H9 (cell line): ENCODE measurements at regions not wholly inside any gene's neighbourhood (a gene's known extent, or its start where the extent isn't known, plus 50 kb on each side); places are given as distances from the start of the nearest gene placed in this dataset.

Experiments
- DNase-seq: peaks from one replicate; pipeline ENCODE4 v3.0.0-alpha.2; 2017
- H2AFZ ChIP-seq: one replicate; pipeline ENCODE4 v1.6.1; 2013; ENCODE audit warnings: mild to moderate bottlenecking, low read length, control low read depth, moderate library complexity
- H2AK5ac ChIP-seq: 2 replicates; pipeline ENCODE4 v1.6.1; 2013; ENCODE audit warnings: low read length, control low read depth, mixed read lengths; ENCODE audit not compliant: insufficient read length
- H2BK120ac ChIP-seq: one replicate; pipeline ENCODE4 v1.6.1; 2013; ENCODE audit warnings: low read depth, mild to moderate bottlenecking, low read length, control low read depth, inconsistent platforms; ENCODE audit not compliant: poor library complexity, severe bottlenecking
- H2BK12ac ChIP-seq: 2 replicates; pipeline ENCODE4 v1.6.1; 2013; ENCODE audit warnings: low read length, control low read depth, mixed read lengths, low read depth; ENCODE audit not compliant: insufficient read length
- H2BK15ac ChIP-seq: 2 replicates; pipeline ENCODE4 v1.6.1; 2013; ENCODE audit warnings: low read depth, low read length, control low read depth
- H2BK20ac ChIP-seq: one replicate; pipeline ENCODE4 v1.6.1; 2013; ENCODE audit warnings: low read depth, mild to moderate bottlenecking, low read length, control low read depth, inconsistent platforms; ENCODE audit not compliant: poor library complexity, severe bottlenecking
- H2BK5ac ChIP-seq: 2 replicates; pipeline ENCODE4 v1.6.1; 2013; ENCODE audit warnings: low read length, control low read depth, mixed read lengths; ENCODE audit not compliant: insufficient read length
- H3K14ac ChIP-seq: 2 replicates; pipeline ENCODE4 v1.6.1; 2013; ENCODE audit warnings: low read length, control low read depth; ENCODE audit not compliant: insufficient read depth
- H3K18ac ChIP-seq: 2 replicates; pipeline ENCODE4 v1.6.1; 2013; ENCODE audit warnings: low read depth, mild to moderate bottlenecking, mixed read lengths, low read length, control low read depth; ENCODE audit not compliant: insufficient read length
- H3K23ac ChIP-seq: 2 replicates; pipeline ENCODE4 v1.6.1; 2013; ENCODE audit warnings: low read length, control low read depth, mixed read lengths, low read depth; ENCODE audit not compliant: insufficient read length
- H3K23me2 ChIP-seq: 2 replicates; pipeline ENCODE4 v1.6.1; 2013; ENCODE audit warnings: low read depth, mild to moderate bottlenecking, mixed read lengths, low read length, control low read depth; ENCODE audit not compliant: insufficient read length, poor library complexity, severe bottlenecking
- H3K27ac ChIP-seq: 2 replicates; pipeline ENCODE4 v1.5.1; 2013; ENCODE audit warnings: low read length, control low read depth, mixed read lengths, low read depth; ENCODE audit not compliant: insufficient read length
- H3K27me3 ChIP-seq: 2 replicates; pipeline ENCODE4 v1.6.1; 2013; ENCODE audit warnings: low read length, control low read depth, inconsistent platforms; ENCODE audit not compliant: insufficient read depth
- H3K4ac ChIP-seq: 2 replicates; pipeline ENCODE4 v1.6.1; 2013; ENCODE audit warnings: low read depth, mild to moderate bottlenecking, control low read depth, inconsistent platforms, low read length, moderate library complexity
- H3K4me1 ChIP-seq: 2 replicates; pipeline ENCODE4 v1.6.1; 2013; ENCODE audit warnings: low read length, control low read depth, inconsistent platforms; ENCODE audit not compliant: insufficient read depth
- H3K4me2 ChIP-seq: 2 replicates; pipeline ENCODE4 v1.6.1; 2013; ENCODE audit warnings: low read length, control low read depth, mixed read lengths; ENCODE audit not compliant: insufficient read length, insufficient read depth
- H3K56ac ChIP-seq: 2 replicates; pipeline ENCODE4 v1.6.1; 2013; ENCODE audit warnings: low read depth, mild to moderate bottlenecking, mixed read lengths, low read length, control low read depth; ENCODE audit not compliant: insufficient read length
- H3K79me1 ChIP-seq: 2 replicates; pipeline ENCODE4 v1.6.1; 2013; ENCODE audit warnings: low read depth, mild to moderate bottlenecking, moderate library complexity, low read length, control low read depth, inconsistent platforms; ENCODE audit not compliant: insufficient read depth, poor library complexity, severe bottlenecking
- H3K79me2 ChIP-seq: 2 replicates; pipeline ENCODE4 v1.6.1; 2013; ENCODE audit warnings: low read length, control low read depth, inconsistent platforms; ENCODE audit not compliant: insufficient read depth
- H3K9ac ChIP-seq: 2 replicates; pipeline ENCODE4 v1.6.1; 2013; ENCODE audit warnings: low read length, control low read depth, mixed read lengths; ENCODE audit not compliant: insufficient read length; ENCODE audit errors: extremely low read depth
- H3K9me3 ChIP-seq: one replicate; pipeline ENCODE4 v1.6.1; 2013; ENCODE audit warnings: low read depth, low read length, inconsistent platforms; ENCODE audit not compliant: control insufficient read depth
- H3T11ph ChIP-seq: one replicate; pipeline ENCODE4 v1.6.1; 2013; ENCODE audit warnings: mild to moderate bottlenecking, low read length, control low read depth, inconsistent platforms
- H4K20me1 ChIP-seq: one replicate; pipeline ENCODE4 v1.6.1; 2013; ENCODE audit not compliant: control insufficient read depth, insufficient read length, insufficient read depth
- H4K5ac ChIP-seq: 2 replicates; pipeline ENCODE4 v1.6.1; 2013; ENCODE audit warnings: low read depth, mild to moderate bottlenecking, mixed read lengths, low read length, control low read depth; ENCODE audit not compliant: insufficient read length
- H4K8ac ChIP-seq: replicated peaks from 2 replicates; pipeline ENCODE4 v1.6.1; 2013; ENCODE audit warnings: low read length, control low read depth, mixed read lengths, low read depth; ENCODE audit not compliant: insufficient read length
- H4K91ac ChIP-seq: 2 replicates; pipeline ENCODE4 v1.6.1; 2013; ENCODE audit warnings: low read depth, mild to moderate bottlenecking, moderate library complexity, mixed read lengths, low read length, control low read depth; ENCODE audit not compliant: insufficient read length
- H3K27ac Mint-ChIP-seq, 3 experiments: 2 replicates in 2 of 3; 3 replicates in 1 of 3; pipeline ENCODE4 v1.8.0; 2020 to 2021; ENCODE audit warnings: mixed read lengths in 3 of 3, mild to moderate bottlenecking in 1 of 3, moderate library complexity in 1 of 3
- H3K27me3 Mint-ChIP-seq: 2 replicates; pipeline ENCODE4 v1.8.0; 2021; ENCODE audit warnings: low read depth, mild to moderate bottlenecking, moderate library complexity, mixed read lengths
- H3K36me3 Mint-ChIP-seq, 3 experiments: 2 replicates in 2 of 3; 3 replicates in 1 of 3; pipeline ENCODE4 v1.8.0; 2020 to 2021; ENCODE audit warnings: low read depth in 3 of 3, mixed read lengths in 3 of 3; ENCODE audit not compliant: insufficient read depth in 1 of 3
- H3K4me1 Mint-ChIP-seq, 2 experiments: 2 replicates each; pipeline ENCODE4 v1.8.0; 2020; ENCODE audit warnings: mixed read lengths in 2 of 2
- H3K4me3 Mint-ChIP-seq, 2 experiments: 2 replicates in 1 of 2; 3 replicates in 1 of 2; pipeline ENCODE4 v1.8.0; 2020 to 2021; ENCODE audit warnings: mild to moderate bottlenecking in 2 of 2, mixed read lengths in 2 of 2, moderate library complexity in 1 of 2
- H3K9me3 Mint-ChIP-seq, 2 experiments: 2 replicates in 1 of 2; 3 replicates in 1 of 2; pipeline ENCODE4 v1.8.0; 2020; ENCODE audit warnings: mild to moderate bottlenecking in 2 of 2, mixed read lengths in 2 of 2, moderate library complexity in 1 of 2
- WGBS: extraction: QIAGEN DNeasy Blood & Tissue Kit; methylation state at CpG from one replicate; pipeline ENCODE4 v1.1.7; 2013; ENCODE audit warnings: missing lambda C conversion rate, low lambda C conversion rate, mixed read lengths; ENCODE audit not compliant: insufficient read length; ENCODE audit errors: extremely low coverage; 5-methylcytosine and 5-hydroxymethylcytosine counted together
- TF ChIP-seq, protein P1 (sequence below): fragments of 200-600 bp; sonication (generic); conservative IDR thresholded peaks from 3 replicates; pipeline ENCODE4 v1.8.0; 2021; ENCODE audit warnings: antibody characterized with exemption, mild to moderate bottlenecking

DNA sequence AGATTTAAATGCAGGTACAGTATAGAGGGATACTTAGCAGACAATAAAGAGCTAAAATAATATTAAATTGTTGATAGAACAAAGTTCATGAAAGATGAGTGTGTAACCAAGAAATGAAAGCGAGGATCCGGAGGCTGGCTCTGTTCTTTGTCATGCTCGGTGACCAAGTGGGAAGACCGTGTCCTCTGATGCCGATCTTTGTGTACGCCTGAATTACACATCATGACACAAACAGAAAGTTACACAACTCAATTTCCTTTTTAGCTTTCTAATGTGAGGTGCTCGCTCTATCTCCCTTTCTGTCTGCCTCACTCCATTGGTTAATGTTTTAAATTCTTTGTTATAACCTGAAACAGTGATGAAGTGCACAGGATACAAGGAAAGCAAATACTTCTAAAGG lies 114.8 kb upstream of the NEIL3 start:
- Histone ChIP-seq H2AFZ (no peak overlapping the region), H3K27ac (no peak overlapping the region), H4K5ac (no peak overlapping the region), H3K18ac (no peak overlapping the region), H4K91ac (no peak overlapping the region), H2BK120ac (no peak overlapping the region), H3K27me3 (no peaks in the 10 kb centered on the region), H2BK20ac (no peak overlapping the region), H3K14ac (no peak overlapping the region), H3K79me1 (no peaks in the 10 kb centered on the region), H2BK5ac (no peak overlapping the region), H2BK12ac (no peak overlapping the region), H3K9me3 (no peaks in the 10 kb centered on the region), H3K9ac (no peak overlapping the region), H3K23ac (no peak overlapping the region), H3K79me2 (no peaks in the 10 kb centered on the region), H3T11ph (no peak overlapping the region), H2BK15ac (no peak overlapping the region), H4K8ac (no peak overlapping the region), H4K20me1 (no peaks in the 10 kb centered on the region), H3K4me2 (no peak overlapping the region), H3K23me2 (no peaks in the 10 kb centered on the region), H3K4me1 (peaks cover 5% of the 10 kb centered on the region; the same call in 1 of the 2 replicates), H3K56ac (no peak overlapping the region), H2AK5ac (no peak overlapping the region), H3K4ac (no peak overlapping the region)
- peaks cover 4% of the 10 kb centered on the region for H3K27me3 Mint-ChIP-seq
- no peak for DNase-seq
- TF ChIP-seq, protein P1, sequence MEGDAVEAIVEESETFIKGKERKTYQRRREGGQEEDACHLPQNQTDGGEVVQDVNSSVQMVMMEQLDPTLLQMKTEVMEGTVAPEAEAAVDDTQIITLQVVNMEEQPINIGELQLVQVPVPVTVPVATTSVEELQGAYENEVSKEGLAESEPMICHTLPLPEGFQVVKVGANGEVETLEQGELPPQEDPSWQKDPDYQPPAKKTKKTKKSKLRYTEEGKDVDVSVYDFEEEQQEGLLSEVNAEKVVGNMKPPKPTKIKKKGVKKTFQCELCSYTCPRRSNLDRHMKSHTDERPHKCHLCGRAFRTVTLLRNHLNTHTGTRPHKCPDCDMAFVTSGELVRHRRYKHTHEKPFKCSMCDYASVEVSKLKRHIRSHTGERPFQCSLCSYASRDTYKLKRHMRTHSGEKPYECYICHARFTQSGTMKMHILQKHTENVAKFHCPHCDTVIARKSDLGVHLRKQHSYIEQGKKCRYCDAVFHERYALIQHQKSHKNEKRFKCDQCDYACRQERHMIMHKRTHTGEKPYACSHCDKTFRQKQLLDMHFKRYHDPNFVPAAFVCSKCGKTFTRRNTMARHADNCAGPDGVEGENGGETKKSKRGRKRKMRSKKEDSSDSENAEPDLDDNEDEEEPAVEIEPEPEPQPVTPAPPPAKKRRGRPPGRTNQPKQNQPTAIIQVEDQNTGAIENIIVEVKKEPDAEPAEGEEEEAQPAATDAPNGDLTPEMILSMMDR = no peak
- H3K4me3 Mint-ChIP-seq = no peak overlapping the region
- H3K4me1 Mint-ChIP-seq = peaks cover 15 to 24% of the 10 kb centered on the region in 2 experiments
- H3K27ac Mint-ChIP-seq = no peak overlapping the region; a peak in 1 of 7 replicates
- H3K9me3 Mint-ChIP-seq = peaks cover 20 to 26% of the 10 kb centered on the region in 2 experiments
- no CpG with 5 or more reads among the region's 7 CpGs for WGBS
- peaks cover 7 to 33% (median 16%) of the 10 kb centered on the region in 3 experiments for H3K36me3 Mint-ChIP-seq
